ENCODE measurements at regions not wholly inside any gene's neighbourhood (a gene's known extent, or its start where the extent isn't known, plus 50 kb on each side); places are given as distances from the start of the nearest gene placed in this dataset.
"Not testable (repeated sequence)": the region's sequence is repeated elsewhere in the genome, so short reads cannot be mapped to it uniquely, and the experiment has no call there.

- DNase-seq, result no peak
These were observed 822.9 kb downstream of the BRD1 start for GRCh38 chr22:49004484-49005399.

GRCh38 chr22:48997605-48998004, 830.1 kb downstream of the BRD1 start:
- DNase-seq, result not testable (repeated sequence)

- DNase-seq, result no peak
These were observed 834.0 kb downstream of the BRD1 start for GRCh38 chr22:48993655-48994054.

GRCh38 chr22:48984639-48985038, 843.0 kb downstream of the BRD1 start:
- DNase-seq, result no peak

- DNase-seq, result no peak
These were observed 845.3 kb downstream of the BRD1 start for GRCh38 chr22:48982321-48982905.

- DNase-seq, result no peak
These were observed 846.2 kb downstream of the BRD1 start for GRCh38 chr22:48981371-48982061.

- DNase-seq, result no peak
These were observed 846.8 kb downstream of the BRD1 start for GRCh38 chr22:48980918-48981317.

GRCh38 chr22:48980409-48980808, 847.3 kb downstream of the BRD1 start:
- DNase-seq, result no peak

GRCh38 chr22:48979482-48979881, 848.2 kb downstream of the BRD1 start:
- DNase-seq, result no peak

- DNase-seq, result no peak
These were observed 850.8 kb downstream of the BRD1 start for GRCh38 chr22:48976556-48977535.

- no peak for DNase-seq
These were observed 851.8 kb downstream of the BRD1 start for GRCh38 chr22:48975886-48976285.

- DNase-seq, result no peak
These were observed 852.3 kb downstream of the BRD1 start for GRCh38 chr22:48975316-48975741.

GRCh38 chr22:48974443-48975315, 853.0 kb downstream of the BRD1 start:
- no peak for DNase-seq

- DNase-seq, result no peak
These were observed 854.0 kb downstream of the BRD1 start for GRCh38 chr22:48973694-48974041.

GRCh38 chr22:48972979-48973693, 854.5 kb downstream of the BRD1 start:
- DNase-seq, result no peak

- DNase-seq, result no peak
These were observed 859.3 kb downstream of the BRD1 start for GRCh38 chr22:48968201-48968959.

GRCh38 chr22:48963405-48963804, 864.3 kb downstream of the BRD1 start:
- no peak for DNase-seq

- DNase-seq, result no peak
These were observed 866.0 kb downstream of the BRD1 start for GRCh38 chr22:48961705-48962104.
